ENCODE measurements at regions not wholly inside any gene's neighbourhood (a gene's known extent, or its start where the extent isn't known, plus 50 kb on each side); places are given as distances from the start of the nearest gene placed in this dataset.

DNA sequence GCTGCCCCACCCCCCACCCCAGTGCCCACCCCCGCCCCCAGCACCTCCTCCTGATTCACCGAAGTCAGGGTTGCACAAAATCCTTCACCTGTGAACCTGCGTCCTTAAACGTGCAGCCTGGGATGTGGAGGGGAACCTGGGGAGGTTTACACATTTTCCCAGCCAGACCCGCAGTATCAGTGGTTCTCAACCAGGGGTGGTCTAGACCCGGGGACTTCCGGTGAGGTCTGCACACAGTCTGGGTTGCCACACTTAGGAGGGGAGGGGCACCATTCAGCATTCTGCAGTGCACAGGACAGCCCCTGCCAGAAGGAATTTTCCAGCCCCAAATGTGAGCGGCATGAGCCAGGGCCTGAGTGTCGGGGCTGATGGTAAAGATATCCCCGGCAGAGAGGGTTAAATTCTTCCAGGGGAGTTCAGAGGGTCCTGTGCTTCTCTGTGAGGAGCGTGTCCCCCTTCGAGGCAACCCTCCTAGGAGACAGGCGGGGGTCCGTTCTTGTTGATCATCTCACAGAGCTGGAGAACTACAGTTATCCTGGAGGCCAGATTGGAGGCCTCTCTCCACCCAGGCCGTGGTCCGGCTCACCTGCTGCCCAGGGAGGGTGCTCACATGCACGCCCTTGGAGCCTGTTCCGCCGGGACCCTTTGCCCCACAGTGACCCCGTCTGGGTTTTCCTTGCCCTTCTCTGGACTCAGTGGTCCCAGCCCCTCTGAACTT, 113.6 kb downstream of the SIK1 start:
- no peaks in the 10 kb centered on the region for H3K36me3 ChIP-seq (ENCODE audit: control insufficient read depth in 2 of 2, insufficient read depth in 2 of 2, low read length in 1 of 2)
- H3K27me3 ChIP-seq (ENCODE audit: control insufficient read depth in 1 of 2, insufficient read depth in 2 of 2, low read length in 2 of 2): no peaks in the 10 kb centered on the region
- H3K9me3 ChIP-seq (ENCODE audit: control insufficient read depth in 2 of 2, insufficient read depth in 1 of 2, low read depth in 1 of 2, low read length in 1 of 2): peaks cover 0 to 6% of the 10 kb centered on the region in 2 donors
- no peak overlapping the region for H3K4me3 ChIP-seq (ENCODE audit: low read depth in 1 of 2, low read length in 2 of 2)
- peaks cover 0 to 8% of the 10 kb centered on the region in 2 donors for H3K4me1 ChIP-seq (ENCODE audit: control insufficient read depth in 2 of 2, insufficient read depth in 2 of 2, low read length in 1 of 2)
- 84 to 89% methylated on average over 20 of the region's 20 CpGs for whole genome bisulfite sequencing, 2 donors
- H3K27ac ChIP-seq (ENCODE audit: low read depth in 2 of 2, low read length in 1 of 2): no peak overlapping the region

DNA sequence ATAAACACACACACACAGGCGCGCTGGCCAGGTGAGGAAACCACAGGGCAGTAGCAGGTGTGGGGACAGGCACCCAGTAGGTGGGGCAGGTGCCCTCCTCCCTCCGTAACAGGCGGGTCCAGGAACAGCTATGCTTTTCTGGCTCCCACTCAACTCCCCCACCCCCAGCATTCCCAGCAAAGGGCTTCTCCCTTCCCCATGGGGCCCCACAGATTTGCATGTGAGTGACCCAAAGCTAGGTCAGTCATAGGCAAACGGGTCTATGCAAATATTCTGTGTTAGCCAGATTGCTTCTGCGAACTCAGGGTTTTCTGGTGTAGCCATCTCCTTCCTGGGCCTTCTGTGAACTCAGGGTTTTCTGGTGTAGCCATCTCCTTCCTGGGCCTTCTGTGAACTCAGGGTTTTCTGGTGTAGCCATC, 114.2 kb downstream of the SIK1 start:
- Histone ChIP-seq H3K27me3 (ENCODE audit: control insufficient read depth in 1 of 2, insufficient read depth in 2 of 2, low read length in 2 of 2) (no peaks in the 10 kb centered on the region), H3K4me3 (ENCODE audit: low read depth in 1 of 2, low read length in 2 of 2) (no peak overlapping the region), H3K9me3 (ENCODE audit: control insufficient read depth in 2 of 2, insufficient read depth in 1 of 2, low read depth in 1 of 2, low read length in 1 of 2) (peaks cover 0 to 1% of the 10 kb centered on the region in 2 donors), H3K27ac (ENCODE audit: low read depth in 2 of 2, low read length in 1 of 2) (no peak overlapping the region), H3K36me3 (ENCODE audit: control insufficient read depth in 2 of 2, insufficient read depth in 2 of 2, low read length in 1 of 2) (no peaks in the 10 kb centered on the region), H3K4me1 (ENCODE audit: control insufficient read depth in 2 of 2, insufficient read depth in 2 of 2, low read length in 1 of 2) (peaks cover 0 to 8% of the 10 kb centered on the region in 2 donors)
- WGBS, 2 donors: 62 to 75% methylated on average over 6 of the region's 6 CpGs

DNA sequence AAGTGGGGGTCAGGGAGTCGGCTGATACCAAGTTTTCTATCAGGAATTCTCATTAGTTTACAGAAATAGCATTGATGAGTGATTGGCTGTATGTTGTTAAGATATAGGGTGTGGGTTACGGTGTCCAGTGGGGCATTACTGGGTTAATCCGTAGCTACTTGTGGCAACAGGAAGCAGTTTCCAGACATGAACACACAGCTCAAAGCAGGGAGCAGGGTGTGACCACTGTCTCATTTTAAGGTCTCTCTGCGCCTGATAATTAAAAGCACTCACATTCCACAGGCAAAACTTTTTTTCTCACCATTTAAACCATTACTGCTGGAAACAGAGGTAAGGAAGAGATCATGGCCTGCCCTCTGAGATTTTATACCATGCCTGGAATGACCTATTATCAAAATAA, 114.9 kb downstream of the SIK1 start:
- peaks cover 0 to 14% of the 10 kb centered on the region in 2 donors for H3K4me1 ChIP-seq (ENCODE audit: control insufficient read depth in 2 of 2, insufficient read depth in 2 of 2, low read length in 1 of 2)
- 44 to 65% methylated on average over 4 of the region's 4 CpGs for WGBS, 2 donors

DNA sequence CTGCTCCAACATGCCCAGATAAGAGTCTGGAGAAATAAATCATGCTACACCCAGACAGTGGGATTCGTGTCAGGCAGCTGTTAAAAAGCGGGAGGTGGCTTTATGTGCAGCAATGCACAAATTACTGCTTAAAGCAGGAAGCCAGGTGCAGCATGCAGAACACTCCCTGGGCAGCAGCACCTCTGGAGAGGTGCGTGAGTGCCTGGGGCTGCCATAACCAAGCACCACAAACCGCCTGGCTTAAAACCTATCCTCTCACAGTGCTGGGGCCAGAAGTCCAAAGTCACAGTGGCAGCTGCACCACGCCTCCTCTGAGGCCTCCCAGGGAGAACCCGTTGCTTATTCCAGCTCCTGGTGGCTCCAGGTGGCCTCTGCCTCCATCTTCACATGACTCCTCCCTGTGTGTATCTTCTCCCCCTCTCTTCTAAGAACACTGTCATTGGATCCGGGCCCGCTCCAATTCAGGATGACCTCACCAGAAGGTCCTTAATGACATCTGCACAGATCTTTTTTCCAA, 115.6 kb downstream of the SIK1 start:
- Histone ChIP-seq H3K27ac (ENCODE audit: low read depth in 2 of 2, low read length in 1 of 2) (peak overlapping the region; percentile 69 to 88), H3K36me3 (ENCODE audit: control insufficient read depth in 2 of 2, insufficient read depth in 2 of 2, low read length in 1 of 2) (no peaks in the 10 kb centered on the region), H3K4me1 (ENCODE audit: control insufficient read depth in 2 of 2, insufficient read depth in 2 of 2, low read length in 1 of 2) (peaks cover 0 to 18% of the 10 kb centered on the region in 2 donors), H3K9me3 (ENCODE audit: control insufficient read depth in 2 of 2, insufficient read depth in 1 of 2, low read depth in 1 of 2, low read length in 1 of 2) (no peaks in the 10 kb centered on the region), H3K4me3 (ENCODE audit: low read depth in 1 of 2, low read length in 2 of 2) (no peak overlapping the region), H3K27me3 (ENCODE audit: control insufficient read depth in 1 of 2, insufficient read depth in 2 of 2, low read length in 2 of 2) (no peaks in the 10 kb centered on the region)
- WGBS, 2 donors: 42 to 45% methylated on average over 8 of the region's 8 CpGs

More for the DNA sequence above, 114.9 kb downstream of the SIK1 start:
- Histone ChIP-seq H3K27ac (ENCODE audit: low read depth in 2 of 2, low read length in 1 of 2) (peak overlapping the region; percentile 58 to 69), H3K27me3 (ENCODE audit: control insufficient read depth in 1 of 2, insufficient read depth in 2 of 2, low read length in 2 of 2) (no peaks in the 10 kb centered on the region), H3K4me3 (ENCODE audit: low read depth in 1 of 2, low read length in 2 of 2) (no peak overlapping the region), H3K9me3 (ENCODE audit: control insufficient read depth in 2 of 2, insufficient read depth in 1 of 2, low read depth in 1 of 2, low read length in 1 of 2) (no peaks in the 10 kb centered on the region), H3K36me3 (ENCODE audit: control insufficient read depth in 2 of 2, insufficient read depth in 2 of 2, low read length in 1 of 2) (no peaks in the 10 kb centered on the region)

DNA sequence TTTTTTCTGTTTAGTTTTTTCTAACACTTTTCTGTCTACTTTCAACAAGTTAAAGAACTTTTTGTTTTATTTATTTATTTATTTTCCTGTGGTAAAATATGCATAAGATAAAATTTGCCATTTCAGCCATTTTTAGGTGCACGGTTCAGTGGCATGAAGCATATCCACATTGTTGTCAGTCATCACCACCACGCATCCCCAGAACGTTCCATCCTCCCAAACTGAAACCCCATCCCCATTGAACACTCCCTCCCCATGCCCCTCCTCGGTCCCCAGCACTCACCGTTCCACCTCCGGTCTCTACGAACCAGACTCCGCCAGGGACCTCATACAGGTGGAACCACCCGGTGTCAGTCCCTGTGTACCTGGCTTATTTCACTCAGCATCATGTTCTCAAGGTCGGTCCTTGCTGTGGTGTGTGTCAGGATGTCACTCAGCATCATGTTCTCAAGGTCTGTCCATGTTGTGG, 118.1 kb downstream of the SIK1 start:
- no peak overlapping the region for H3K27ac ChIP-seq (ENCODE audit: low read depth in 2 of 2, low read length in 1 of 2)
- no peaks in the 10 kb centered on the region for H3K9me3 ChIP-seq (ENCODE audit: control insufficient read depth in 2 of 2, insufficient read depth in 1 of 2, low read depth in 1 of 2, low read length in 1 of 2)
- H3K36me3 ChIP-seq (ENCODE audit: control insufficient read depth in 2 of 2, insufficient read depth in 2 of 2, low read length in 1 of 2): no peaks in the 10 kb centered on the region
- 85 to 94% methylated on average over 10 of the region's 10 CpGs for WGBS, 2 donors
- peaks cover 0 to 18% of the 10 kb centered on the region in 2 donors for H3K4me1 ChIP-seq (ENCODE audit: control insufficient read depth in 2 of 2, insufficient read depth in 2 of 2, low read length in 1 of 2)
- H3K27me3 ChIP-seq (ENCODE audit: control insufficient read depth in 1 of 2, insufficient read depth in 2 of 2, low read length in 2 of 2): no peaks in the 10 kb centered on the region
- no peak overlapping the region for H3K4me3 ChIP-seq (ENCODE audit: low read depth in 1 of 2, low read length in 2 of 2)

DNA sequence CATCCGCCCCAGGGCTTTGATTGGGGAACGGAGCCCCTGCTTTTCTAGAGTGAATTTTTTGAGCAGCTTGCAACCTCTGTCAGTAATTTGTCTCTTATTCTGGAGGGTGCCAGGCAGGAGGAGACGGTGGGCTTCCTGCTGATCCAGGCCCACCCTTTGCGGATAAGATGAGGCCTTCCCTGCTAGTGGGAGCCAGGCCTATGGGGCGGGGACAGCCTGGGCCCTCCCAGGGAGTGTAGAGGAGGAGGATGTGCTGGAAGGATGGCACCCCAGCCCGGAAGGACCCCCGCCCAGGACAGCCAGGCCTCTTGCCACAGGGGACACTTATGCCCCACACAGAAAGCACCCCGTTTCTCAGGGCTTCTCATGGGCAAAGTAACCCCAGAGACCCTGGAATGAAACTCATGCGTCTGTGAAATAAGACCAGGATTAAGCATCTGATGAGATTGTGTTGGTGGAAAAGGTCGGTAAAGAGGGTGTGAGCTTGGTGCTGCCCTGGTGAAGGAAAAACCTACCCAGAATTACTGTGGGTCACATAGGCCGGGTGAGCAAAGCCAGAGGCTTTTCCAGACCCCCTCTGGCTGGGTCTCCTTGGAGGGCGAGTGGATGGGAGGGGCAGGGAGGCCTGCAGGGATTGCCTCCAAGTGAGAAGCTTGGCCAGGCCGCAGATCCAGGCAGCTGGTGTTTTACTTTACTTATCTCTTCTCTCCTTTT, 118.7 kb downstream of the SIK1 start:
- no peaks in the 10 kb centered on the region for H3K9me3 ChIP-seq (ENCODE audit: control insufficient read depth in 2 of 2, insufficient read depth in 1 of 2, low read depth in 1 of 2, low read length in 1 of 2)
- H3K27me3 ChIP-seq (ENCODE audit: control insufficient read depth in 1 of 2, insufficient read depth in 2 of 2, low read length in 2 of 2): no peaks in the 10 kb centered on the region
- H3K27ac ChIP-seq (ENCODE audit: low read depth in 2 of 2, low read length in 1 of 2): peak overlapping the region in 1 of 2 donors; percentile 28
- peaks cover 0 to 18% of the 10 kb centered on the region in 2 donors for H3K4me1 ChIP-seq (ENCODE audit: control insufficient read depth in 2 of 2, insufficient read depth in 2 of 2, low read length in 1 of 2)
- H3K36me3 ChIP-seq (ENCODE audit: control insufficient read depth in 2 of 2, insufficient read depth in 2 of 2, low read length in 1 of 2): no peaks in the 10 kb centered on the region
- no peak overlapping the region for H3K4me3 ChIP-seq (ENCODE audit: low read depth in 1 of 2, low read length in 2 of 2)
- 85 to 86% methylated on average over 13 of the region's 13 CpGs for WGBS, 2 donors

DNA sequence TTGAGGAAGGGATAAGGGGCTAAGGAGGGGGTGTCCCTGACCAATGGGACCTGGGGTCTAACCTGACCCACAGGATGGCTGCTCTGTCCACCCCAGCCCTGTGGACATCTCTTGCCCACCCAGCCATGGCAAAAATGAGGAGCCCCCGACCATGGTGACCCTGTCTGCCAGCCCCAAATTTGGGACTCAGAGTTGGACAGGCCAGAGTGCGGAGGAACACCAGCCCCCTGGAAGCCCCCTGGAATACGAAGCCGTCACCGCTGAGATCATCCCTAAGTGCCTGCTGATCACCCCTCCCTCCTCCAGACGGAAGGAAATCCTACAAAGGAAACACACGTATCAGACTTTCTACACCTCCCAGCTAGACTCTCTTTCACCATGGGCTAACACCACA, 119.3 kb downstream of the SIK1 start:
- no peaks in the 10 kb centered on the region for H3K9me3 ChIP-seq (ENCODE audit: control insufficient read depth in 2 of 2, insufficient read depth in 1 of 2, low read depth in 1 of 2, low read length in 1 of 2)
- H3K4me3 ChIP-seq (ENCODE audit: low read depth in 1 of 2, low read length in 2 of 2): no peak overlapping the region
- H3K27me3 ChIP-seq (ENCODE audit: control insufficient read depth in 1 of 2, insufficient read depth in 2 of 2, low read length in 2 of 2): no peaks in the 10 kb centered on the region
- no peaks in the 10 kb centered on the region for H3K36me3 ChIP-seq (ENCODE audit: control insufficient read depth in 2 of 2, insufficient read depth in 2 of 2, low read length in 1 of 2)
- peak overlapping the region; percentile 30 to 38 for H3K27ac ChIP-seq (ENCODE audit: low read depth in 2 of 2, low read length in 1 of 2)
- 73 to 82% methylated on average over 7 of the region's 7 CpGs for WGBS, 2 donors
- peaks cover 0 to 17% of the 10 kb centered on the region in 2 donors for H3K4me1 ChIP-seq (ENCODE audit: control insufficient read depth in 2 of 2, insufficient read depth in 2 of 2, low read length in 1 of 2)

DNA sequence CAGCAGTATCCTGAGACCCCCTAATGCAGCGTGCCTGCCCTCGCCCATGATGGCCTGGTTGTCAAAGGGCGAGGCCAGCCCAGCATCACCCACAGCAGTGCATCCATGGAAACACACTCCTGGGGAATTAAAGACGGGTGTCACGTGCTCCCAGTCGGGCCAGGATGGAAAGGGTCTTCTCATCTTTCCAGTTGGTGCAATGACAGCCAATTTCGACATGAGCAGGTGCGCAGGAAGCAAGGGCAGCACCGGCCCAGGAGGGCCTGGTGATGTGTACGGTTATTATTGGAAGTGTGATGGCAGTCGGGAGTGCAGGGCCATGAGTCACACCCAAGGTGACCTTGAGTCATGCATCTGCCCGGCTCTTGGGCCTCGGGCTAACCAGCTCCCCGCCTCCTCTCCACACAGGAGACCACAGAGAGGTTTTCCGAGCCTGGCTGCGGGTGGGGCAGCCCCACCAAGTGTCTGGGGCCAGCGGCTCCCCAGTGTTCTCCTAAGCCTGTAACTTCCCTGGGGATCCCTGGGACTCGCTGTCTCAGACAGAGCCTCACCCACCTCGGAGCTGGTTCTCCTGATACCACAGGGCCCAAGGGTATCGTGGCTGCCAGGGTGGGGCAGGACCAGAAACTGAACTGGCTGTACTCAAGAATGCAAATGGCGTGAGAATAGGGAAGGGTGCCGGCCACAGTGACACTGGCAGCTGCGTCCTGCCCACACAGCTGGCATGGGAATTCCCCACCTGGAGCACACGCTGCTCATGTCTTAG, 119.8 kb downstream of the SIK1 start:
- WGBS, 2 donors: 54 to 63% methylated on average over 24 of the region's 24 CpGs
- H3K27me3 ChIP-seq (ENCODE audit: control insufficient read depth in 1 of 2, insufficient read depth in 2 of 2, low read length in 2 of 2): no peaks in the 10 kb centered on the region
- no peaks in the 10 kb centered on the region for H3K36me3 ChIP-seq (ENCODE audit: control insufficient read depth in 2 of 2, insufficient read depth in 2 of 2, low read length in 1 of 2)
- peaks cover 0 to 16% of the 10 kb centered on the region in 2 donors for H3K4me1 ChIP-seq (ENCODE audit: control insufficient read depth in 2 of 2, insufficient read depth in 2 of 2, low read length in 1 of 2)
- no peak overlapping the region for H3K4me3 ChIP-seq (ENCODE audit: low read depth in 1 of 2, low read length in 2 of 2)
- H3K27ac ChIP-seq (ENCODE audit: low read depth in 2 of 2, low read length in 1 of 2): peak overlapping the region; percentile 30 to 38
- H3K9me3 ChIP-seq (ENCODE audit: control insufficient read depth in 2 of 2, insufficient read depth in 1 of 2, low read depth in 1 of 2, low read length in 1 of 2): no peaks in the 10 kb centered on the region

DNA sequence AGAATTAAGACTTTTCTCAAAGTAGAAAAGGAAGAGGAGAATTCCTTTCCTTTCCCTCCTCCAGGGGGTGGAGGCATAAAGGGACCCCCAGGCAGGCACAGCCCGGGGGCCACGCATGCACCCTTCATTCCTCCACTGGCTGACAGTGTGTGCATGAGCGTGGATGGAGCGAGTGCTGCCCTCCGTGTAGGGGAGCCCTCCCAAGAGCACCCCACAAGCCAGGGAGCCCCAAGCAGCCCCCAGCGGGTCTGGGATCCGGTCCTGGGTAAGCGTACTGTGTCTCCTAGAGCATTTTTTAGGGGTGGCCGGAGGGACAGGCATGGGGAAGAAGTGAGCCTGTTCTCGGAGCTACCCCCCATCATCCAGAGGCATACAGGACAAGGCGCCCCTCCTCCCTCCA, 120.5 kb downstream of the SIK1 start:
- no peaks in the 10 kb centered on the region for H3K27me3 ChIP-seq (ENCODE audit: control insufficient read depth in 1 of 2, insufficient read depth in 2 of 2, low read length in 2 of 2)
- no peaks in the 10 kb centered on the region for H3K9me3 ChIP-seq (ENCODE audit: control insufficient read depth in 2 of 2, insufficient read depth in 1 of 2, low read depth in 1 of 2, low read length in 1 of 2)
- WGBS, 2 donors: 93 to 97% methylated on average over 11 of the region's 11 CpGs
- H3K36me3 ChIP-seq (ENCODE audit: control insufficient read depth in 2 of 2, insufficient read depth in 2 of 2, low read length in 1 of 2): no peaks in the 10 kb centered on the region
- H3K27ac ChIP-seq (ENCODE audit: low read depth in 2 of 2, low read length in 1 of 2): no peak overlapping the region
- peaks cover 0 to 20% of the 10 kb centered on the region in 2 donors for H3K4me1 ChIP-seq (ENCODE audit: control insufficient read depth in 2 of 2, insufficient read depth in 2 of 2, low read length in 1 of 2)
- H3K4me3 ChIP-seq (ENCODE audit: low read depth in 1 of 2, low read length in 2 of 2): no peak overlapping the region
